Right lobe of liver (tissue), 6 donors: ENCODE measurements at regions not wholly inside any gene's neighbourhood (a gene's known extent, or its start where the extent isn't known, plus 50 kb on each side); places are given as distances from the start of the nearest gene placed in this dataset.

Experiments used
- ATAC-seq, 4 donors: fragments of 200-7000 bp; cut with Tn5 transposase; one replicate each; pipeline ENCODE4 v1.9.1; 2020; ENCODE audit warnings: mild to moderate bottlenecking in 4 of 4, moderate library complexity in 4 of 4
- DNase-seq, 3 donors: peaks; one replicate each; pipeline ENCODE4 v3.0.0-alpha.2; 2020
- H3K27ac ChIP-seq, 3 donors: fragments of 200-600 bp; one replicate each; pipeline ENCODE4 v1.8.0; 2022
- H3K27me3 ChIP-seq, 2 donors: fragments of 200-600 bp; one replicate each; pipeline ENCODE4 v1.8.0; 2022
- H3K36me3 ChIP-seq, 4 donors: fragments of 200-600 bp; sonication (generic) in 1 of 4; one replicate each; pipeline versions ENCODE4 v1.5.1 to v1.8.0; 2017 to 2022; ENCODE audit warnings: control low read depth in 1 of 4
- H3K4me1 ChIP-seq, 4 donors: fragments of 200-600 bp; sonication (generic) in 1 of 4; one replicate each; pipeline versions ENCODE4 v1.5.1 to v1.8.0; 2017 to 2022; ENCODE audit warnings: control low read depth in 1 of 4
- H3K4me3 ChIP-seq, 3 donors: fragments of 200-600 bp; one replicate each; pipeline ENCODE4 v1.8.0; 2022
- H3K9me3 ChIP-seq, 4 donors: fragments of 200-600 bp; sonication (generic) in 1 of 4; one replicate each; pipeline versions ENCODE4 v1.5.1 to v1.8.0; 2017 to 2022; ENCODE audit warnings: control low read depth in 1 of 4
- CTCF ChIP-seq, 4 donors: fragments of 200-600 bp in 3 of 4; fragments of 450-650 bp in 1 of 4; IDR thresholded peaks; one replicate each; pipeline versions ENCODE4 v1.5.1 to v1.8.0; 2016 to 2022; ENCODE audit warnings: antibody characterized with exemption in 4 of 4, mild to moderate bottlenecking in 2 of 4
- POLR2A ChIP-seq: fragments of 450-650 bp; IDR thresholded peaks from one replicate; pipeline ENCODE4 v1.6.1; 2017; ENCODE audit warnings: antibody characterized with exemption, mild to moderate bottlenecking
- WGBS: methylation state at CpG from one replicate; pipeline ENCODE4 v1.1.6; 2018; ENCODE audit warnings: low coverage, low lambda C conversion rate; ENCODE audit not compliant: insufficient coverage; ENCODE audit errors: missing lambda C conversion rate; 5-methylcytosine and 5-hydroxymethylcytosine counted together
- intact Hi-C, 2 donors: fragments of 100-400 bp; cut with DNase I; formaldehyde crosslinking; loops; one replicate each; pipeline versions ENCODE4 v1.11.2 to v1.14.1; 2022
- donor health status: DM: no; HTN: yes; CAD: no.
- donor health status: DM: no; HTN: no; CAD: no.
- donor health status: DM: no; HTN: no; CAD: no.
- donor health status: DM: no; HTN: yes; CAD: no.
- donor health status: DM: no; HTN: yes; CAD: no.

GRCh38 chr3:86790884-86791549, 199.9 kb downstream of the VGLL3 start:
- H3K4me1 ChIP-seq: no peaks in the 10 kb centered on the region
- ATAC-seq: no peak
- H3K36me3 ChIP-seq: no peaks in the 10 kb centered on the region
- no peak for TF ChIP-seq CTCF (IDR thresholded peaks at IDR 0.05)
- TF ChIP-seq POLR2A: no peak
- intact Hi-C loops: no loop called here
- WGBS: 73% methylated on average over 4 of the region's 4 CpGs
- no peaks in the 10 kb centered on the region for H3K27me3 ChIP-seq
- H3K27ac ChIP-seq: no peak overlapping the region
- no peak overlapping the region for H3K4me3 ChIP-seq
- no peak for DNase-seq
- H3K9me3 ChIP-seq: no peaks in the 10 kb centered on the region

- Histone ChIP-seq H3K4me3 (no peak overlapping the region), H3K36me3 (no peaks in the 10 kb centered on the region), H3K27ac (no peak overlapping the region), H3K27me3 (no peaks in the 10 kb centered on the region), H3K9me3 (no peaks in the 10 kb centered on the region), H3K4me1 (no peaks in the 10 kb centered on the region)
- DNase-seq (no peak), ATAC-seq (no peak)
- TF ChIP-seq CTCF (IDR thresholded peaks at IDR 0.05) (no peak), POLR2A (no peak)
- 47% methylated on average over 2 of the region's 2 CpGs for WGBS
- intact Hi-C loops: no loop called here
Observed at GRCh38 chr3:86788371-86788770, 202.6 kb downstream of the VGLL3 start.

GRCh38 chr3:86787091-86787490, 203.9 kb downstream of the VGLL3 start:
- intact Hi-C loops: no loop called here
- no peak for DNase-seq
- TF ChIP-seq POLR2A: no peak
- TF ChIP-seq CTCF (IDR thresholded peaks at IDR 0.05): no peak
- Histone ChIP-seq H3K27me3 (no peaks in the 10 kb centered on the region), H3K27ac (no peak overlapping the region), H3K36me3 (no peaks in the 10 kb centered on the region), H3K4me1 (no peaks in the 10 kb centered on the region), H3K4me3 (no peak overlapping the region), H3K9me3 (no peaks in the 10 kb centered on the region)
- ATAC-seq: no peak
- WGBS: 46% methylated on average over 2 of the region's 2 CpGs

- H3K36me3 ChIP-seq: no peaks in the 10 kb centered on the region
- ATAC-seq (no peak), DNase-seq (no peak)
- H3K27me3 ChIP-seq: no peaks in the 10 kb centered on the region
- no peak overlapping the region for H3K4me3 ChIP-seq
- no peaks in the 10 kb centered on the region for H3K4me1 ChIP-seq
- H3K9me3 ChIP-seq: no peaks in the 10 kb centered on the region
- H3K27ac ChIP-seq: no peak overlapping the region
- intact Hi-C loops: no loop called here
- peak in 1 of 4 donors; percentile 7 for TF ChIP-seq CTCF (IDR thresholded peaks at IDR 0.05)
- no peak for TF ChIP-seq POLR2A
- 41% methylated on average over 1 of the region's 1 CpG for WGBS
Observed at GRCh38 chr3:86785386-86785785, 205.6 kb downstream of the VGLL3 start.

- H3K27ac ChIP-seq: no peak overlapping the region
- no peak overlapping the region for H3K4me3 ChIP-seq
- no peaks in the 10 kb centered on the region for H3K36me3 ChIP-seq
- WGBS: 34% methylated on average over 4 of the region's 4 CpGs
- ATAC-seq (no peak), DNase-seq (no peak)
- no peak for TF ChIP-seq POLR2A
- TF ChIP-seq CTCF (IDR thresholded peaks at IDR 0.05): no peak
- no peaks in the 10 kb centered on the region for H3K27me3 ChIP-seq
- intact Hi-C loops: no loop called here
- no peaks in the 10 kb centered on the region for H3K9me3 ChIP-seq
- H3K4me1 ChIP-seq: no peaks in the 10 kb centered on the region
Observed at GRCh38 chr3:86782866-86783265, 208.1 kb downstream of the VGLL3 start.
